IPS DF 4.7 (cell line): ENCODE measurements at regions not wholly inside any gene's neighbourhood (a gene's known extent, or its start where the extent isn't known, plus 50 kb on each side); places are given as distances from the start of the nearest gene placed in this dataset.
"Not testable (repeated sequence)": the region's sequence is repeated elsewhere in the genome, so short reads cannot be mapped to it uniquely, and the experiment has no call there.

Experiments used
- DNase-seq: peaks from one replicate; pipeline ENCODE4 v3.0.0-alpha.2; 2013; ENCODE audit warnings: low spot score; ENCODE audit errors: extremely low read depth

- DNase-seq = no peak
Observed at GRCh38 chr2:31660812-31661335, 80.1 kb upstream of the SRD5A2 start.

- DNase-seq = no peak
Observed at GRCh38 chr2:31660165-31660564, 79.4 kb upstream of the SRD5A2 start.

- DNase-seq = no peak
Observed at GRCh38 chr2:31654241-31654640, 73.5 kb upstream of the SRD5A2 start.

- no peak for DNase-seq
Observed at GRCh38 chr2:31651736-31652135, 71.0 kb upstream of the SRD5A2 start.

GRCh38 chr2:31651267-31651666, 70.5 kb upstream of the SRD5A2 start:
- no peak for DNase-seq

GRCh38 chr2:31644551-31644950, 63.8 kb upstream of the SRD5A2 start:
- DNase-seq = no peak

GRCh38 chr2:31642707-31643106, 62.0 kb upstream of the SRD5A2 start:
- no peak for DNase-seq

GRCh38 chr2:31632201-31632600, 51.5 kb upstream of the SRD5A2 start:
- not testable (repeated sequence) for DNase-seq
